Tibial nerve (tissue), 4 donors: ENCODE measurements at regions not wholly inside any gene's neighbourhood (a gene's known extent, or its start where the extent isn't known, plus 50 kb on each side); places are given as distances from the start of the nearest gene placed in this dataset.

Experiments used
- DNase-seq, 2 donors: peaks; one replicate each; pipeline ENCODE4 v3.0.0-alpha.2; 2019; ENCODE audit warnings: low spot score in 2 of 2
- H3K27ac ChIP-seq, 4 donors: fragments of 200-600 bp; sonication (generic) in 3 of 4; one replicate each; pipeline ENCODE4 v1.5.1; 2017 to 2019; ENCODE audit warnings: mild to moderate bottlenecking in 1 of 4
- H3K27me3 ChIP-seq, 2 donors: fragments of 200-600 bp; sonication (generic) in 1 of 2; one replicate each; pipeline versions ENCODE4 v1.5.1 to v1.6.0; 2017 to 2019
- H3K36me3 ChIP-seq, 3 donors: fragments of 200-600 bp; sonication (generic); one replicate each; pipeline ENCODE4 v1.5.1; 2018 to 2019
- H3K4me1 ChIP-seq, 4 donors: fragments of 200-600 bp; sonication (generic) in 3 of 4; one replicate each; pipeline ENCODE4 v1.5.1; 2017 to 2019
- H3K4me3 ChIP-seq, 4 donors: fragments of 200-600 bp; sonication (generic) in 3 of 4; one replicate each; pipeline ENCODE4 v1.5.1; 2017 to 2019; ENCODE audit warnings: mild to moderate bottlenecking in 1 of 4, moderate library complexity in 1 of 4
- H3K9me3 ChIP-seq, 4 donors: fragments of 200-600 bp; sonication (generic) in 3 of 4; one replicate each; pipeline ENCODE4 v1.5.1; 2017 to 2019
- CTCF ChIP-seq, 5 experiments: fragments of 200-600 bp in 3 of 5; fragments of 450-650 bp in 2 of 5; sonication (generic) in 3 of 5; IDR thresholded peaks; one replicate each; pipeline ENCODE4 v1.5.1; 2016 to 2019; ENCODE audit warnings: antibody characterized with exemption in 5 of 5, mild to moderate bottlenecking in 3 of 5, moderate library complexity in 2 of 5
- EP300 ChIP-seq, 2 donors: sonication (generic); formaldehyde crosslinking; IDR thresholded peaks; one replicate each; pipeline ENCODE4 v1.6.1; 2017; ENCODE audit warnings: antibody characterized with exemption in 2 of 2, mild to moderate bottlenecking in 1 of 2
- POLR2A ChIP-seq, 2 donors: fragments of 450-650 bp; IDR thresholded peaks; one replicate each; pipeline ENCODE4 v1.6.1; 2017; ENCODE audit warnings: antibody characterized with exemption in 2 of 2, mild to moderate bottlenecking in 2 of 2, moderate library complexity in 2 of 2
- WGBS, 2 donors: methylation state at CpG; one replicate each; pipeline ENCODE4 v1.1.5; 2018; 5-methylcytosine and 5-hydroxymethylcytosine counted together

GRCh38 chr6:68256391-68256790 lies 378.7 kb upstream of the ADGRB3 start:
- WGBS, 2 donors = 40 to 85% methylated on average over 2 of the region's 2 CpGs
- Histone ChIP-seq H3K4me1 (no peaks in the 10 kb centered on the region), H3K4me3 (no peak overlapping the region), H3K27me3 (no peaks in the 10 kb centered on the region), H3K9me3 (peaks cover 0 to 16% (median 0%) of the 10 kb centered on the region in 4 donors), H3K36me3 (no peaks in the 10 kb centered on the region), H3K27ac (no peak overlapping the region)
- no peak for DNase-seq
- TF ChIP-seq POLR2A (IDR thresholded peaks at IDR 0.05) = no peak
- no peak for TF ChIP-seq EP300 (IDR thresholded peaks at IDR 0.05)
- TF ChIP-seq CTCF (IDR thresholded peaks at IDR 0.05) = no peak

GRCh38 chr6:68252632-68253031 lies 382.4 kb upstream of the ADGRB3 start:
- no peak for DNase-seq
- H3K4me1 ChIP-seq = no peaks in the 10 kb centered on the region
- H3K27ac ChIP-seq = no peak overlapping the region
- peaks cover 0 to 18% (median 1%) of the 10 kb centered on the region in 4 donors for H3K9me3 ChIP-seq
- 79 to 85% methylated on average over 2 of the region's 2 CpGs for WGBS, 2 donors
- H3K27me3 ChIP-seq = no peaks in the 10 kb centered on the region
- H3K36me3 ChIP-seq = no peaks in the 10 kb centered on the region
- H3K4me3 ChIP-seq = no peak overlapping the region
- TF ChIP-seq EP300 (IDR thresholded peaks at IDR 0.05) (no peak), POLR2A (IDR thresholded peaks at IDR 0.05) (no peak), CTCF (IDR thresholded peaks at IDR 0.05) (no peak)

GRCh38 chr6:68247782-68248181 lies 387.3 kb upstream of the ADGRB3 start:
- DNase-seq = no peak
- TF ChIP-seq CTCF (IDR thresholded peaks at IDR 0.05) (no peak), EP300 (IDR thresholded peaks at IDR 0.05) (no peak), POLR2A (IDR thresholded peaks at IDR 0.05) (no peak)
- H3K9me3 ChIP-seq = peaks cover 0 to 7% (median 1%) of the 10 kb centered on the region in 4 donors
- no peak overlapping the region for H3K4me3 ChIP-seq
- H3K27me3 ChIP-seq = no peaks in the 10 kb centered on the region
- H3K36me3 ChIP-seq = no peaks in the 10 kb centered on the region
- H3K27ac ChIP-seq = no peak overlapping the region
- 77 to 93% methylated on average over 4 of the region's 4 CpGs for WGBS, 2 donors
- no peaks in the 10 kb centered on the region for H3K4me1 ChIP-seq

- Histone ChIP-seq H3K4me3 (no peak overlapping the region), H3K9me3 (no peaks in the 10 kb centered on the region), H3K27ac (no peak overlapping the region), H3K27me3 (no peaks in the 10 kb centered on the region), H3K4me1 (no peaks in the 10 kb centered on the region), H3K36me3 (no peaks in the 10 kb centered on the region)
- no peak for DNase-seq
- TF ChIP-seq EP300 (IDR thresholded peaks at IDR 0.05) (no peak), POLR2A (IDR thresholded peaks at IDR 0.05) (no peak), CTCF (IDR thresholded peaks at IDR 0.05) (no peak)
Observed at GRCh38 chr6:68240726-68241125, 394.4 kb upstream of the ADGRB3 start.

GRCh38 chr6:68239034-68239433 lies 396.0 kb upstream of the ADGRB3 start:
- TF ChIP-seq CTCF (IDR thresholded peaks at IDR 0.05) (no peak), POLR2A (IDR thresholded peaks at IDR 0.05) (no peak), EP300 (IDR thresholded peaks at IDR 0.05) (no peak)
- no peak overlapping the region for H3K4me3 ChIP-seq
- DNase-seq = no peak
- no peak overlapping the region for H3K27ac ChIP-seq
- H3K27me3 ChIP-seq = no peaks in the 10 kb centered on the region
- H3K4me1 ChIP-seq = no peaks in the 10 kb centered on the region
- 84 to 92% methylated on average over 2 of the region's 2 CpGs for WGBS, 2 donors
- no peaks in the 10 kb centered on the region for H3K36me3 ChIP-seq
- H3K9me3 ChIP-seq = no peaks in the 10 kb centered on the region
